GM12878 (cell line): ENCODE measurements at regions not wholly inside any gene's neighbourhood (a gene's known extent, or its start where the extent isn't known, plus 50 kb on each side); places are given as distances from the start of the nearest gene placed in this dataset.

Experiments used
- ATAC-seq: fragments of 200-7000 bp; cut with Tn5 transposase; 3 replicates; pipeline ENCODE4 v1.9.1; 2020; ENCODE audit warnings: mild to moderate bottlenecking, moderate library complexity
- BruUV-seq: library from RNA; stranded (reverse); fragments of 400-500 nt; replicated peaks from 2 replicates; lab custom pipeline; 2021; lab: Mats Ljungman, UMichigan
- CTCF ChIA-PET: fragments of 300-600 bp; sonication (Branson Sonifier 250); formaldehyde crosslinking; extraction: SDS; loops from one replicate; lab custom pipeline; 2021; ENCODE audit warnings: inconsistent platforms; lab: Yijun Ruan, JAX
- POLR2A ChIA-PET: fragments of 350-600 bp; formaldehyde crosslinking; extraction: SDS; loops from one replicate; lab custom pipeline; 2021; ENCODE audit warnings: inconsistent platforms; lab: Charles Lee
- RAD21 ChIA-PET: fragments of 300-600 bp; sonication (Branson Sonifier 250); formaldehyde crosslinking; loops from one replicate; lab custom pipeline; 2023; ENCODE audit warnings: antibody characterized with exemption; ENCODE audit not compliant: unreplicated experiment; lab: Charles Lee
- SMC1A ChIA-PET: fragments of 300-600 bp; sonication (Branson Sonifier 250); formaldehyde crosslinking; loops from one replicate; lab custom pipeline; 2023; ENCODE audit not compliant: unreplicated experiment, uncharacterized antibody; lab: Charles Lee
- DNase-seq: peaks from one replicate; pipeline ENCODE4 v3.0.0-alpha.2; 2011; ENCODE audit warnings: low read depth, low spot score
- FAIRE-seq: peaks from 3 replicates; lab custom pipeline; 2011; peaks lifted over from hg19 to GRCh38; lab: Jason Lieb, UNC
- H2AFZ ChIP-seq: 2 replicates; pipeline ENCODE4 v1.6.0; 2011; ENCODE audit warnings: low read depth, low read length, control low read depth; ENCODE audit not compliant: control insufficient read depth
- H3K27ac ChIP-seq: 2 replicates; pipeline ENCODE4 v1.5.1; 2011; ENCODE audit warnings: control low read depth; ENCODE audit not compliant: control insufficient read depth, insufficient read depth
- H3K27me3 ChIP-seq, 2 experiments: replicated peaks in 1 of 2; 2 replicates each; pipeline versions ENCODE4 v1.6.0 to v1.6.1; 2011; ENCODE audit warnings: low read length in 1 of 2; ENCODE audit not compliant: control insufficient read depth in 2 of 2, insufficient read depth in 2 of 2
- H3K36me3 ChIP-seq, 2 experiments: 2 replicates each; pipeline ENCODE4 v1.5.1; 2011; ENCODE audit warnings: low read length in 1 of 2; ENCODE audit not compliant: control insufficient read depth in 2 of 2, insufficient read depth in 2 of 2
- H3K4me1 ChIP-seq: 2 replicates; pipeline ENCODE4 v1.6.1; 2011; ENCODE audit warnings: mild to moderate bottlenecking, low read length, moderate library complexity, mixed read lengths; ENCODE audit not compliant: control insufficient read depth, insufficient read depth
- H3K4me2 ChIP-seq: 2 replicates; pipeline ENCODE4 v1.6.0; 2011; ENCODE audit warnings: control low read depth; ENCODE audit not compliant: control insufficient read depth, insufficient read depth
- H3K4me3 ChIP-seq: fragments of 200-600 bp; sonication (generic); 2 replicates; pipeline ENCODE4 v1.5.1; 2016
- H3K79me2 ChIP-seq: 2 replicates; pipeline ENCODE4 v1.6.0; 2011; ENCODE audit warnings: low read length; ENCODE audit not compliant: control insufficient read depth, insufficient read depth
- H3K9ac ChIP-seq: 2 replicates; pipeline ENCODE4 v1.8.0; 2011; ENCODE audit warnings: low read length, control low read depth, mixed read lengths; ENCODE audit not compliant: control insufficient read depth, insufficient read depth
- H3K9me3 ChIP-seq: replicated peaks from 3 replicates; pipeline ENCODE4 v1.5.1; 2011; ENCODE audit warnings: mild to moderate bottlenecking, low read length; ENCODE audit not compliant: control insufficient read depth, insufficient read depth
- H4K20me1 ChIP-seq: 2 replicates; pipeline ENCODE4 v1.6.0; 2011; ENCODE audit not compliant: control insufficient read depth, insufficient read depth
- ASH2L ChIP-seq: fragments of 300-600, 200-600 bp; sonication (generic); IDR thresholded peaks from 2 replicates; pipeline ENCODE4 v1.6.1; 2017; ENCODE audit warnings: low read depth, mild to moderate bottlenecking, borderline replicate concordance
- CHD1 ChIP-seq: IDR thresholded peaks from 2 replicates; pipeline ENCODE4 v1.6.1; 2012; ENCODE audit warnings: low read depth, low read length, improper control_type of control experiment
- CHD4 ChIP-seq: fragments of 200-600 bp; sonication (generic); IDR thresholded peaks from 2 replicates; pipeline ENCODE4 v1.6.1; 2016; ENCODE audit warnings: mild to moderate bottlenecking
- ESRRA ChIP-seq: IDR thresholded peaks from 2 replicates; pipeline ENCODE4 v1.6.1; 2012; ENCODE audit warnings: mild to moderate bottlenecking, low read length, improper control_type of control experiment
- FOXM1 ChIP-seq: IDR thresholded peaks from 2 replicates; pipeline ENCODE4 v1.6.1; 2012; ENCODE audit warnings: low read depth, mild to moderate bottlenecking, inconsistent platforms, low read length, moderate library complexity
- HDGF ChIP-seq: fragments of 450-650 bp; IDR thresholded peaks from 2 replicates; pipeline ENCODE4 v1.6.1; 2016; ENCODE audit warnings: antibody characterized with exemption
- NFIC ChIP-seq: IDR thresholded peaks from 2 replicates; pipeline ENCODE4 v1.6.1; 2012; ENCODE audit warnings: low read depth, mild to moderate bottlenecking, inconsistent platforms, low read length, moderate library complexity
- NFXL1 ChIP-seq: fragments of 450-650 bp; IDR thresholded peaks from 2 replicates; pipeline ENCODE4 v1.6.1; 2017; ENCODE audit warnings: antibody characterized with exemption, mild to moderate bottlenecking, borderline replicate concordance
- POLR2A ChIP-seq: IDR thresholded peaks from 2 replicates; pipeline ENCODE4 v1.6.1; 2011; ENCODE audit warnings: low read depth, mild to moderate bottlenecking, low read length
- RUNX3 ChIP-seq: IDR thresholded peaks from 2 replicates; pipeline ENCODE4 v1.6.1; 2012; ENCODE audit warnings: low read length, inconsistent platforms
- SIX5 ChIP-seq: IDR thresholded peaks from 2 replicates; pipeline ENCODE4 v1.6.1; 2011; ENCODE audit warnings: mild to moderate bottlenecking, low read depth, low read length, moderate library complexity; ENCODE audit not compliant: severe bottlenecking
- SP1 ChIP-seq: IDR thresholded peaks from one replicate; pipeline ENCODE4 v1.6.1; 2011; ENCODE audit warnings: low read depth, low read length
- ZBED1 ChIP-seq: IDR thresholded peaks from 2 replicates; pipeline ENCODE4 v1.6.1; 2016; ENCODE audit warnings: borderline replicate concordance
- ZNF622 ChIP-seq: fragments of 450-650 bp; IDR thresholded peaks from 2 replicates; pipeline ENCODE4 v1.6.1; 2017; ENCODE audit warnings: mild to moderate bottlenecking, inconsistent platforms
- in situ Hi-C: fragments of 300-500 bp; cut with MboI; formaldehyde crosslinking; loops from 9 replicates; pipeline ENCODE4 v1.14.3; 2018; ENCODE audit warnings: mixed read lengths
- intact Hi-C: fragments of 100-400 bp; cut with micrococcal nuclease; formaldehyde crosslinking; loops from one replicate; pipeline ENCODE4 v1.14.2; 2022; ENCODE audit not compliant: unreplicated experiment
- TF ChIP-seq, protein P1 (sequence below): IDR thresholded peaks from 2 replicates; pipeline ENCODE4 v1.6.1; 2011; ENCODE audit warnings: low read depth, mild to moderate bottlenecking, low read length, moderate library complexity, borderline replicate concordance; ENCODE audit errors: extremely low read depth
- TF ChIP-seq, protein P2 (sequence below): IDR thresholded peaks from 2 replicates; pipeline ENCODE4 v1.6.1; 2012; ENCODE audit warnings: low read depth, low read length, improper control_type of control experiment
- TF ChIP-seq, protein P3 (sequence below): IDR thresholded peaks from 2 replicates; pipeline ENCODE4 v1.6.1; 2012; ENCODE audit warnings: low read depth, low read length, improper control_type of control experiment
- TF ChIP-seq, protein P4 (sequence below): IDR thresholded peaks from 2 replicates; pipeline ENCODE4 v1.6.1; 2011; ENCODE audit warnings: borderline replicate concordance, low read depth, mild to moderate bottlenecking, moderate library complexity, low read length; ENCODE audit not compliant: insufficient read depth, poor library complexity, severe bottlenecking
- TF ChIP-seq, protein P5 (sequence below): fragments of 450-650 bp; IDR thresholded peaks from 2 replicates; pipeline ENCODE4 v1.6.1; 2017; ENCODE audit warnings: mild to moderate bottlenecking, moderate library complexity

DNA sequence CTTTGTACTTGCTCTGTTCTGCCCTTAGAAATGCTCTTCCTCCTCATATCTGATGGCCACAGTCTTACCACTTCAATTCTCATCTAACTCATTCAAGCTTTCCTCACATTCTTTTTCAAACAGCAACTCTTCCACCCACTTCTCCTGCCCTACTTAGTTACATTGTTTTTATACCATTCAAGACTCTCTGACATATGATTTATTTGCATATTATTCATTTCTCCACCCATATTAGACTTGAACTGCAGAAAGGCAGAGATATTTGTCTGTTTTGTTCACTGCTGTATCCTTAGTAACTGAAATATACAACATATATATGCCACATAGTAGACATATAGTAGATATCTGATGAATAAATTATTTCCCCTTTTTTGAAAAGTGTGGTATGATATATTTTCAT, 95.5 kb upstream of the DCN start:
- Histone ChIP-seq H3K79me2 (no peaks in the 10 kb centered on the region), H3K27me3 (no peaks in the 10 kb centered on the region), H3K27ac (no peak overlapping the region), H3K9ac (no peak overlapping the region), H4K20me1 (no peaks in the 10 kb centered on the region), H2AFZ (no peak overlapping the region), H3K4me1 (no peaks in the 10 kb centered on the region), H3K4me2 (no peak overlapping the region), H3K9me3 (no peaks in the 10 kb centered on the region)
- ATAC-seq (no peak), FAIRE-seq (no peak), DNase-seq (no peak)
- ChIA-PET POLR2A (no interaction called here), CTCF (no interaction called here), SMC1A (no interaction called here), RAD21 (no interaction called here)
- intact Hi-C loops (no loop called here), in situ Hi-C loops (no loop called here)
- no TSS peak for BruUV-seq
- TF ChIP-seq, protein P1, sequence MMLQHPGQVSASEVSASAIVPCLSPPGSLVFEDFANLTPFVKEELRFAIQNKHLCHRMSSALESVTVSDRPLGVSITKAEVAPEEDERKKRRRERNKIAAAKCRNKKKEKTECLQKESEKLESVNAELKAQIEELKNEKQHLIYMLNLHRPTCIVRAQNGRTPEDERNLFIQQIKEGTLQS, result no peak
- TF ChIP-seq FOXM1 (no peak), ZNF622 (no peak), NFXL1 (no peak), ESRRA (no peak), SP1 (no peak), NFIC (no peak), SIX5 (no peak), RUNX3 (no peak), CHD1 (no peak), ASH2L (no peak), POLR2A (no peak), ZBED1 (no peak), CHD4 (no peak), HDGF (no peak)
- TF ChIP-seq, protein P2, sequence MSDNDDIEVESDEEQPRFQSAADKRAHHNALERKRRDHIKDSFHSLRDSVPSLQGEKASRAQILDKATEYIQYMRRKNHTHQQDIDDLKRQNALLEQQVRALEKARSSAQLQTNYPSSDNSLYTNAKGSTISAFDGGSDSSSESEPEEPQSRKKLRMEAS, result no peak
- TF ChIP-seq, protein P3, sequence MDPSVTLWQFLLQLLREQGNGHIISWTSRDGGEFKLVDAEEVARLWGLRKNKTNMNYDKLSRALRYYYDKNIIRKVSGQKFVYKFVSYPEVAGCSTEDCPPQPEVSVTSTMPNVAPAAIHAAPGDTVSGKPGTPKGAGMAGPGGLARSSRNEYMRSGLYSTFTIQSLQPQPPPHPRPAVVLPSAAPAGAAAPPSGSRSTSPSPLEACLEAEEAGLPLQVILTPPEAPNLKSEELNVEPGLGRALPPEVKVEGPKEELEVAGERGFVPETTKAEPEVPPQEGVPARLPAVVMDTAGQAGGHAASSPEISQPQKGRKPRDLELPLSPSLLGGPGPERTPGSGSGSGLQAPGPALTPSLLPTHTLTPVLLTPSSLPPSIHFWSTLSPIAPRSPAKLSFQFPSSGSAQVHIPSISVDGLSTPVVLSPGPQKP, result no peak
- TF ChIP-seq, protein P4, sequence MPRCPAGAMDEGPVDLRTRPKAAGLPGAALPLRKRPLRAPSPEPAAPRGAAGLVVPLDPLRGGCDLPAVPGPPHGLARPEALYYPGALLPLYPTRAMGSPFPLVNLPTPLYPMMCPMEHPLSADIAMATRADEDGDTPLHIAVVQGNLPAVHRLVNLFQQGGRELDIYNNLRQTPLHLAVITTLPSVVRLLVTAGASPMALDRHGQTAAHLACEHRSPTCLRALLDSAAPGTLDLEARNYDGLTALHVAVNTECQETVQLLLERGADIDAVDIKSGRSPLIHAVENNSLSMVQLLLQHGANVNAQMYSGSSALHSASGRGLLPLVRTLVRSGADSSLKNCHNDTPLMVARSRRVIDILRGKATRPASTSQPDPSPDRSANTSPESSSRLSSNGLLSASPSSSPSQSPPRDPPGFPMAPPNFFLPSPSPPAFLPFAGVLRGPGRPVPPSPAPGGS, result no peak
- TF ChIP-seq, protein P5, sequence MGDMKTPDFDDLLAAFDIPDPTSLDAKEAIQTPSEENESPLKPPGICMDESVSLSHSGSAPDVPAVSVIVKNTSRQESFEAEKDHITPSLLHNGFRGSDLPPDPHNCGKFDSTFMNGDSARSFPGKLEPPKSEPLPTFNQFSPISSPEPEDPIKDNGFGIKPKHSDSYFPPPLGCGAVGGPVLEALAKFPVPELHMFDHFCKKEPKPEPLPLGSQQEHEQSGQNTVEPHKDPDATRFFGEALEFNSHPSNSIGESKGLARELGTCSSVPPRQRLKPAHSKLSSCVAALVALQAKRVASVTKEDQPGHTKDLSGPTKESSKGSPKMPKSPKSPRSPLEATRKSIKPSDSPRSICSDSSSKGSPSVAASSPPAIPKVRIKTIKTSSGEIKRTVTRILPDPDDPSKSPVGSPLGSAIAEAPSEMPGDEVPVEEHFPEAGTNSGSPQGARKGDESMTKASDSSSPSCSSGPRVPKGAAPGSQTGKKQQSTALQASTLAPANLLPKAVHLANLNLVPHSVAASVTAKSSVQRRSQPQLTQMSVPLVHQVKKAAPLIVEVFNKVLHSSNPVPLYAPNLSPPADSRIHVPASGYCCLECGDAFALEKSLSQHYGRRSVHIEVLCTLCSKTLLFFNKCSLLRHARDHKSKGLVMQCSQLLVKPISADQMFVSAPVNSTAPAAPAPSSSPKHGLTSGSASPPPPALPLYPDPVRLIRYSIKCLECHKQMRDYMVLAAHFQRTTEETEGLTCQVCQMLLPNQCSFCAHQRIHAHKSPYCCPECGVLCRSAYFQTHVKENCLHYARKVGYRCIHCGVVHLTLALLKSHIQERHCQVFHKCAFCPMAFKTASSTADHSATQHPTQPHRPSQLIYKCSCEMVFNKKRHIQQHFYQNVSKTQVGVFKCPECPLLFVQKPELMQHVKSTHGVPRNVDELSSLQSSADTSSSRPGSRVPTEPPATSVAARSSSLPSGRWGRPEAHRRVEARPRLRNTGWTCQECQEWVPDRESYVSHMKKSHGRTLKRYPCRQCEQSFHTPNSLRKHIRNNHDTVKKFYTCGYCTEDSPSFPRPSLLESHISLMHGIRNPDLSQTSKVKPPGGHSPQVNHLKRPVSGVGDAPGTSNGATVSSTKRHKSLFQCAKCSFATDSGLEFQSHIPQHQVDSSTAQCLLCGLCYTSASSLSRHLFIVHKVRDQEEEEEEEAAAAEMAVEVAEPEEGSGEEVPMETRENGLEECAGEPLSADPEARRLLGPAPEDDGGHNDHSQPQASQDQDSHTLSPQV, result no peak
- TF ChIP-seq, all 136 proteins: peak for 0
- Histone ChIP-seq H3K4me3 (no peak overlapping the region), H3K36me3 (no peaks in the 10 kb centered on the region)
